ENCODE measurements at regions not wholly inside any gene's neighbourhood (a gene's known extent, or its start where the extent isn't known, plus 50 kb on each side); places are given as distances from the start of the nearest gene placed in this dataset.
"Not testable (repeated sequence)": the region's sequence is repeated elsewhere in the genome, so short reads cannot be mapped to it uniquely, and the experiment has no call there.

DNA sequence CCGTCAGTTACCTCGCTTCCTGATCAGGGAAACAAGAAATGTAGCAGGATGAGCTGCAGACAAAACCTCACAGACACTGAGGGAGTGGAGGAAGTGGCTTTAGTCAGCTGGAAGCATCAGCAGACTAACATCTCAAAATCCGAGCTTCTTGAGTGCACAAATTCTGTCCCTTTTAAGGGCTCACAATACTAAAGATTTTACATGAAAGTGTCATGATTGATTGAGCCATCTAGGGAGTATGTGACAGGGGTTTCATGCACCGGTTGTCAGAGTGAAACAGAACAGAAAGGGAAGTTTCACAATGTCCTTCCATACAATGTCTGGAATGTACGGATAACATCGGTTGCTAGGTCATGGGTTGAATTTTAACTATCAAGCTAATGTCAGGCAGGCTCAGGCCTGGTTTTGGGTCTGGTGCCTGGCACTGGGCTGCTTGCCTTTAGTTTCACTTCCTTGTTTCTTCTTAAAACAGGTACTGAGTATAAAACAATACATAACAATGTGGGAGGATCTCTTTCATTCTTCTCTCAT lies 1235.7 kb downstream of the CDY2B start:
- no peaks in the 10 kb centered on the region for H3K36me3 Mint-ChIP-seq

DNA sequence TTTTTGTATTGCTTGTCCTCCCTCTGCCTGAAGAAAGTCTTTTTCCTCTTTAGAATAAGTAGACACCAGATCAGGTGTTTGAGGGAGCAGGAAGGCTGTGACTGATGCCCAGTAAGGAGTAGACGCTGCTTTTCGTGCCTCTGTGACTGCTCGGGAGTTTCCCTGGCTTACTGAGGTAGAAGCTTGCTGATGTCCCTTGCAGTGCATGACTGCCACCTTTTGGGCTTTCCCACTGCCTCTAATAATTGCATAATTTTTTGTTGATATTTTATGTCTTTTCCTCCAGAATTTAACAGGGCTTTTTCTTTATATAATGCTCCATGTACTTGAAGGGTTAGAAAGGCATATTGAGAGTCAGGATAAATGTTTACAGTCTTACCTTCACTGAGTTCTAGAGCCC lies 1240.2 kb downstream of the CDY2B start:
- H3K27me3 Mint-ChIP-seq (ENCODE audit: low read depth in 2 of 2) = no peaks in the 10 kb centered on the region
- H3K36me3 Mint-ChIP-seq = no peaks in the 10 kb centered on the region
- H3K4me1 Mint-ChIP-seq = no peaks in the 10 kb centered on the region
- Histone ChIP-seq H3K4me3 (ENCODE audit: low read length) (no peak overlapping the region), H3K27ac (ENCODE audit: low read length) (no peak overlapping the region), H3K4me1 (ENCODE audit: control insufficient read depth, insufficient read depth, low read length) (no peaks in the 10 kb centered on the region), H3K36me3 (ENCODE audit: control insufficient read depth, insufficient read depth, low read length) (no peaks in the 10 kb centered on the region), H3K9me3 (ENCODE audit: control insufficient read depth, insufficient read depth, low read length) (no peaks in the 10 kb centered on the region), H3K27me3 (ENCODE audit: control insufficient read depth, insufficient read depth, low read length) (no peaks in the 10 kb centered on the region)
- H3K4me3 Mint-ChIP-seq = no peak overlapping the region
- whole genome bisulfite sequencing (ENCODE audit: insufficient coverage) = 85% methylated on average over 2 of the region's 3 CpGs
- TF ChIP-seq, protein P1, sequence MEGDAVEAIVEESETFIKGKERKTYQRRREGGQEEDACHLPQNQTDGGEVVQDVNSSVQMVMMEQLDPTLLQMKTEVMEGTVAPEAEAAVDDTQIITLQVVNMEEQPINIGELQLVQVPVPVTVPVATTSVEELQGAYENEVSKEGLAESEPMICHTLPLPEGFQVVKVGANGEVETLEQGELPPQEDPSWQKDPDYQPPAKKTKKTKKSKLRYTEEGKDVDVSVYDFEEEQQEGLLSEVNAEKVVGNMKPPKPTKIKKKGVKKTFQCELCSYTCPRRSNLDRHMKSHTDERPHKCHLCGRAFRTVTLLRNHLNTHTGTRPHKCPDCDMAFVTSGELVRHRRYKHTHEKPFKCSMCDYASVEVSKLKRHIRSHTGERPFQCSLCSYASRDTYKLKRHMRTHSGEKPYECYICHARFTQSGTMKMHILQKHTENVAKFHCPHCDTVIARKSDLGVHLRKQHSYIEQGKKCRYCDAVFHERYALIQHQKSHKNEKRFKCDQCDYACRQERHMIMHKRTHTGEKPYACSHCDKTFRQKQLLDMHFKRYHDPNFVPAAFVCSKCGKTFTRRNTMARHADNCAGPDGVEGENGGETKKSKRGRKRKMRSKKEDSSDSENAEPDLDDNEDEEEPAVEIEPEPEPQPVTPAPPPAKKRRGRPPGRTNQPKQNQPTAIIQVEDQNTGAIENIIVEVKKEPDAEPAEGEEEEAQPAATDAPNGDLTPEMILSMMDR (IDR thresholded peaks at IDR 0.05) = no peak
- intact Hi-C loops (cut with micrococcal nuclease) = no loop called here
- H3K9me3 Mint-ChIP-seq = peaks cover 0 to 5% of the 10 kb centered on the region in 2 donors
- no peak for DNase-seq
- no peak overlapping the region for H3K27ac Mint-ChIP-seq
- no peak for ATAC-seq

More for the DNA sequence above, 1235.7 kb downstream of the CDY2B start:
- TF ChIP-seq, protein P1 (IDR thresholded peaks at IDR 0.05) = no peak
- Mint-ChIP-seq H3K4me1 (no peaks in the 10 kb centered on the region), H3K27me3 (ENCODE audit: low read depth in 2 of 2) (no peaks in the 10 kb centered on the region), H3K9me3 (peaks cover 0 to 11% of the 10 kb centered on the region in 2 donors), H3K4me3 (no peak overlapping the region), H3K27ac (no peak overlapping the region)
- H3K4me1 ChIP-seq (ENCODE audit: control insufficient read depth, insufficient read depth, low read length) = no peaks in the 10 kb centered on the region
- intact Hi-C loops (cut with micrococcal nuclease) = no loop called here
- DNase-seq = no peak
- H3K36me3 ChIP-seq (ENCODE audit: control insufficient read depth, insufficient read depth, low read length) = no peaks in the 10 kb centered on the region
- 69% methylated on average over 5 of the region's 6 CpGs for WGBS (ENCODE audit: insufficient coverage)
- no peaks in the 10 kb centered on the region for H3K27me3 ChIP-seq (ENCODE audit: control insufficient read depth, insufficient read depth, low read length)
- H3K4me3 ChIP-seq (ENCODE audit: low read length) = no peak overlapping the region
- ATAC-seq = no peak
- no peaks in the 10 kb centered on the region for H3K9me3 ChIP-seq (ENCODE audit: control insufficient read depth, insufficient read depth, low read length)
- peak overlapping the region; percentile 35 for H3K27ac ChIP-seq (ENCODE audit: low read length)

DNA sequence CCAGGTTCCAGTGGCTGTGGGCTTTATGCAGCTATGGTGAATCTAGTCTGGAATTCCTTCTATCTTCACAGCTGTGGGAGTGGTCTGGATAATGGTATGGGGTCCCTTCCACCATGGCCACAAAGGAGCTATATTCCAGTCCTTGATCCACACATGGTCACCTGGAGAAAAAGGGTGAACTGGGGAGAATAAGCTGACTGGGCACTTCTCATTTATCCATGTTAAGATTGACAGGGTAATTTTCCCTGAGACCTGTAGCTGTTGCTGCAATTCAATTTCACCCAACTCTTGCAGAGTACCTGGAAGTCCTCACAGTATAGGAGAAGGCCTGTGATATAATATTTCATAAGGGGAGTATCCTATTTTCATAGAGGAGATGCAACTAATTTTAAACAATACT lies 1241.3 kb downstream of the CDY2B start:
- DNase-seq; H3K4me3 ChIP-seq (ENCODE audit: low read length); H3K27ac Mint-ChIP-seq; H3K4me1 Mint-ChIP-seq; H3K9me3 Mint-ChIP-seq; ATAC-seq; H3K27me3 ChIP-seq (ENCODE audit: control insufficient read depth, insufficient read depth, low read length); H3K4me1 ChIP-seq (ENCODE audit: control insufficient read depth, insufficient read depth, low read length); H3K4me3 Mint-ChIP-seq; H3K27me3 Mint-ChIP-seq (ENCODE audit: low read depth in 2 of 2); H3K27ac ChIP-seq (ENCODE audit: low read length); intact Hi-C loops (cut with micrococcal nuclease); H3K9me3 ChIP-seq (ENCODE audit: control insufficient read depth, insufficient read depth, low read length); H3K36me3 ChIP-seq (ENCODE audit: control insufficient read depth, insufficient read depth, low read length); H3K36me3 Mint-ChIP-seq: not testable (repeated sequence)

DNA sequence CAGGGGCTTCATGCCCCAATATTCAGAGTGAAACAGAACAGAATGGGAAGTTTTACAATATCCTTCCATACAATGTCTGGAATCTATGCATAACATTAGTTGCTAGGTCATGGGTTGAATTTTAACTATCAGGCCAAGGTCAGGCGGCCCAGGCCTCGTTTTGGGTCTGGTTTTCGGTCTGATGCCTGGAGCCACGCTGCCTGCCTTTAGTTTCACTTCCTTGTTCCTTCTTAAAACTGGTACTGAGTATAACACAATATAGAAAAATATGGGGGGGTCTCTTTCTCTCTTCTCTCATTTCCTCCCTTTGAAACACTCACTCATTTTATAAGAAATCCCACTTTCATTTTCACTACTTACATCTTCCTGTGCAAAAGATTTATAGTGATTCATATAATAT lies 1243.8 kb downstream of the CDY2B start:
- H3K27ac Mint-ChIP-seq = no peak overlapping the region
- no peak for DNase-seq
- ATAC-seq = no peak
- H3K9me3 ChIP-seq (ENCODE audit: control insufficient read depth, insufficient read depth, low read length) = no peaks in the 10 kb centered on the region
- no peak overlapping the region for H3K4me3 ChIP-seq (ENCODE audit: low read length)
- peaks cover 0 to 6% of the 10 kb centered on the region in 2 donors for H3K9me3 Mint-ChIP-seq
- intact Hi-C loops (cut with micrococcal nuclease) = no loop called here
- H3K36me3 ChIP-seq (ENCODE audit: control insufficient read depth, insufficient read depth, low read length) = no peaks in the 10 kb centered on the region
- H3K4me1 Mint-ChIP-seq = no peaks in the 10 kb centered on the region
- TF ChIP-seq, protein P1 (IDR thresholded peaks at IDR 0.05) = no peak
- H3K36me3 Mint-ChIP-seq = no peaks in the 10 kb centered on the region
- peak overlapping the region; percentile 11 for H3K27ac ChIP-seq (ENCODE audit: low read length)
- no peaks in the 10 kb centered on the region for H3K4me1 ChIP-seq (ENCODE audit: control insufficient read depth, insufficient read depth, low read length)
- H3K27me3 Mint-ChIP-seq (ENCODE audit: low read depth in 2 of 2) = no peaks in the 10 kb centered on the region
- H3K27me3 ChIP-seq (ENCODE audit: control insufficient read depth, insufficient read depth, low read length) = no peaks in the 10 kb centered on the region
- no peak overlapping the region for H3K4me3 Mint-ChIP-seq
- no CpG with 5 or more reads among the region's 4 CpGs for WGBS (ENCODE audit: insufficient coverage)

Measured in natural killer cell (primary cell).